Tibial nerve (tissue), 4 donors: ENCODE measurements at regions not wholly inside any gene's neighbourhood (a gene's known extent, or its start where the extent isn't known, plus 50 kb on each side); places are given as distances from the start of the nearest gene placed in this dataset.

Source experiments
- DNase-seq, 2 donors: peaks; one replicate each; pipeline ENCODE4 v3.0.0-alpha.2; 2019; ENCODE audit warnings: low spot score in 2 of 2
- H3K27ac ChIP-seq, 4 donors: fragments of 200-600 bp; sonication (generic) in 3 of 4; one replicate each; pipeline ENCODE4 v1.5.1; 2017 to 2019; ENCODE audit warnings: mild to moderate bottlenecking in 1 of 4
- H3K27me3 ChIP-seq, 2 donors: fragments of 200-600 bp; sonication (generic) in 1 of 2; one replicate each; pipeline versions ENCODE4 v1.5.1 to v1.6.0; 2017 to 2019
- H3K36me3 ChIP-seq, 3 donors: fragments of 200-600 bp; sonication (generic); one replicate each; pipeline ENCODE4 v1.5.1; 2018 to 2019
- H3K4me1 ChIP-seq, 4 donors: fragments of 200-600 bp; sonication (generic) in 3 of 4; one replicate each; pipeline ENCODE4 v1.5.1; 2017 to 2019
- H3K4me3 ChIP-seq, 4 donors: fragments of 200-600 bp; sonication (generic) in 3 of 4; one replicate each; pipeline ENCODE4 v1.5.1; 2017 to 2019; ENCODE audit warnings: mild to moderate bottlenecking in 1 of 4, moderate library complexity in 1 of 4
- H3K9me3 ChIP-seq, 4 donors: fragments of 200-600 bp; sonication (generic) in 3 of 4; one replicate each; pipeline ENCODE4 v1.5.1; 2017 to 2019
- CTCF ChIP-seq, 5 experiments: fragments of 200-600 bp in 3 of 5; fragments of 450-650 bp in 2 of 5; sonication (generic) in 3 of 5; IDR thresholded peaks; one replicate each; pipeline ENCODE4 v1.5.1; 2016 to 2019; ENCODE audit warnings: antibody characterized with exemption in 5 of 5, mild to moderate bottlenecking in 3 of 5, moderate library complexity in 2 of 5
- EP300 ChIP-seq, 2 donors: sonication (generic); formaldehyde crosslinking; IDR thresholded peaks; one replicate each; pipeline ENCODE4 v1.6.1; 2017; ENCODE audit warnings: antibody characterized with exemption in 2 of 2, mild to moderate bottlenecking in 1 of 2
- POLR2A ChIP-seq, 2 donors: fragments of 450-650 bp; IDR thresholded peaks; one replicate each; pipeline ENCODE4 v1.6.1; 2017; ENCODE audit warnings: antibody characterized with exemption in 2 of 2, mild to moderate bottlenecking in 2 of 2, moderate library complexity in 2 of 2
- WGBS, 2 donors: methylation state at CpG; one replicate each; pipeline ENCODE4 v1.1.5; 2018; 5-methylcytosine and 5-hydroxymethylcytosine counted together

- Histone ChIP-seq H3K9me3 (peaks cover 0 to 13% (median 0%) of the 10 kb centered on the region in 4 donors), H3K27me3 (peaks cover 0 to 6% of the 10 kb centered on the region in 2 donors), H3K27ac (no peak overlapping the region), H3K36me3 (no peaks in the 10 kb centered on the region), H3K4me1 (peaks cover 0 to 14% (median 0%) of the 10 kb centered on the region in 4 donors), H3K4me3 (no peak overlapping the region)
- no peak for TF ChIP-seq POLR2A (IDR thresholded peaks at IDR 0.05)
- WGBS, 2 donors = 75 to 76% methylated on average over 4 of the region's 4 CpGs
- DNase-seq = no peak
Observed at GRCh38 chr1:47545912-47546483, 108.2 kb downstream of the FOXD2 start.

- peaks cover 0 to 14% (median 0%) of the 10 kb centered on the region in 4 donors for H3K4me1 ChIP-seq
- 41 to 42% methylated on average over 11 of the region's 11 CpGs for WGBS, 2 donors
- no peak overlapping the region for H3K27ac ChIP-seq
- no peak for DNase-seq
- H3K4me3 ChIP-seq = no peak overlapping the region
- peaks cover 0 to 6% of the 10 kb centered on the region in 2 donors for H3K27me3 ChIP-seq
- H3K36me3 ChIP-seq = no peaks in the 10 kb centered on the region
- H3K9me3 ChIP-seq = no peaks in the 10 kb centered on the region
- TF ChIP-seq CTCF (IDR thresholded peaks at IDR 0.05) = no peak
- TF ChIP-seq EP300 (IDR thresholded peaks at IDR 0.05) = no peak
- TF ChIP-seq POLR2A (IDR thresholded peaks at IDR 0.05) = no peak
Observed at GRCh38 chr1:47547753-47548573, 110.1 kb downstream of the FOXD2 start.

- TF ChIP-seq CTCF (IDR thresholded peaks at IDR 0.05) = no peak
- 82 to 86% methylated on average over 2 of the region's 2 CpGs for WGBS, 2 donors
- Histone ChIP-seq H3K27ac (no peak overlapping the region), H3K4me1 (peaks cover 0 to 14% (median 0%) of the 10 kb centered on the region in 4 donors), H3K9me3 (no peaks in the 10 kb centered on the region), H3K36me3 (no peaks in the 10 kb centered on the region), H3K27me3 (peaks cover 0 to 6% of the 10 kb centered on the region in 2 donors), H3K4me3 (no peak overlapping the region)
- DNase-seq = no peak
Observed at GRCh38 chr1:47548637-47549036, 110.8 kb downstream of the FOXD2 start.

GRCh38 chr1:47549532-47549931 lies 111.7 kb downstream of the FOXD2 start:
- Histone ChIP-seq H3K9me3 (no peaks in the 10 kb centered on the region), H3K4me1 (peaks cover 0 to 21% (median under 1%) of the 10 kb centered on the region in 4 donors), H3K27me3 (peaks cover 0 to 6% of the 10 kb centered on the region in 2 donors), H3K27ac (no peak overlapping the region), H3K36me3 (no peaks in the 10 kb centered on the region), H3K4me3 (no peak overlapping the region)
- 91 to 96% methylated on average over 2 of the region's 2 CpGs for WGBS, 2 donors
- TF ChIP-seq EP300 (IDR thresholded peaks at IDR 0.05) (no peak), CTCF (IDR thresholded peaks at IDR 0.05) (no peak), POLR2A (IDR thresholded peaks at IDR 0.05) (no peak)
- no peak for DNase-seq

GRCh38 chr1:47550929-47551328 lies 113.1 kb downstream of the FOXD2 start:
- peaks cover 0 to 6% of the 10 kb centered on the region in 2 donors for H3K27me3 ChIP-seq
- no peak overlapping the region for H3K27ac ChIP-seq
- no peaks in the 10 kb centered on the region for H3K36me3 ChIP-seq
- H3K9me3 ChIP-seq = no peaks in the 10 kb centered on the region
- TF ChIP-seq EP300 (IDR thresholded peaks at IDR 0.05) (no peak), POLR2A (IDR thresholded peaks at IDR 0.05) (no peak), CTCF (IDR thresholded peaks at IDR 0.05) (no peak)
- H3K4me3 ChIP-seq = no peak overlapping the region
- WGBS, 2 donors = 91 to 96% methylated on average over 5 of the region's 5 CpGs
- H3K4me1 ChIP-seq = peaks cover 0 to 29% (median 10%) of the 10 kb centered on the region in 4 donors
- no peak for DNase-seq
